Fibroblast of pulmonary artery (primary cell): ENCODE measurements at regions not wholly inside any gene's neighbourhood (a gene's known extent, or its start where the extent isn't known, plus 50 kb on each side); places are given as distances from the start of the nearest gene placed in this dataset.

ENCODE experiments used
- DNase-seq: peaks from one replicate; pipeline ENCODE4 v3.0.0-alpha.2; 2010; ENCODE audit warnings: low read depth
- H3K4me3 ChIP-seq: replicated peaks from 2 replicates; pipeline ENCODE4 v1.5.1; 2011; ENCODE audit warnings: low read depth, mild to moderate bottlenecking, control low read depth, low read length, moderate library complexity
- CTCF ChIP-seq: IDR thresholded peaks from 2 replicates; pipeline ENCODE4 v1.5.1; 2011; ENCODE audit warnings: mild to moderate bottlenecking, control low read depth, low read length, inconsistent platforms; ENCODE audit errors: missing control alignments

GRCh38 chr2:84290537-84290936 is 168.5 kb downstream of the SUCLG1 start:
- no peak for DNase-seq
- no peak for TF ChIP-seq CTCF
- no peak overlapping the region for H3K4me3 ChIP-seq

GRCh38 chr2:84288293-84288692 is 170.8 kb downstream of the SUCLG1 start:
- DNase-seq: no peak
- no peak overlapping the region for H3K4me3 ChIP-seq
- no peak for TF ChIP-seq CTCF

- no peak overlapping the region for H3K4me3 ChIP-seq
- TF ChIP-seq CTCF: no peak
- no peak for DNase-seq
These were observed 172.2 kb downstream of the SUCLG1 start for GRCh38 chr2:84286878-84287277.

GRCh38 chr2:84285056-84285747 is 173.9 kb downstream of the SUCLG1 start:
- H3K4me3 ChIP-seq: no peak overlapping the region
- TF ChIP-seq CTCF: no peak

GRCh38 chr2:84283506-84283905 is 175.6 kb downstream of the SUCLG1 start:
- no peak for DNase-seq
- no peak for TF ChIP-seq CTCF
- H3K4me3 ChIP-seq: no peak overlapping the region

More at GRCh38 chr2:84285056-84285747, 173.9 kb downstream of the SUCLG1 start:
- no peak for DNase-seq

- no peak for TF ChIP-seq CTCF
- H3K4me3 ChIP-seq: no peak overlapping the region
- DNase-seq: no peak
These were observed 177.6 kb downstream of the SUCLG1 start for GRCh38 chr2:84281510-84281909.

- no peak overlapping the region for H3K4me3 ChIP-seq
- no peak for DNase-seq
- no peak for TF ChIP-seq CTCF
These were observed 178.2 kb downstream of the SUCLG1 start for GRCh38 chr2:84280873-84281272.
